ENCODE measurements at regions not wholly inside any gene's neighbourhood (a gene's known extent, or its start where the extent isn't known, plus 50 kb on each side); places are given as distances from the start of the nearest gene placed in this dataset.

GRCh38 chr10:94065787-94066186 lies 72.1 kb downstream of the PLCE1 start:
- H3K27me3 Mint-ChIP-seq (ENCODE audit: unreplicated experiment): no peaks in the 10 kb centered on the region
- H3K27ac Mint-ChIP-seq (ENCODE audit: unreplicated experiment): no peak overlapping the region
- no peaks in the 10 kb centered on the region for H3K9me3 Mint-ChIP-seq (ENCODE audit: unreplicated experiment)
- no peaks in the 10 kb centered on the region for H3K36me3 Mint-ChIP-seq (ENCODE audit: unreplicated experiment)
- no peak for DNase-seq (ENCODE audit: extremely low spot score, unreplicated experiment)
- no peak overlapping the region for H3K4me3 Mint-ChIP-seq (ENCODE audit: unreplicated experiment)
- peaks cover 5% of the 10 kb centered on the region for H3K4me1 Mint-ChIP-seq (ENCODE audit: unreplicated experiment)
- no peak for TF ChIP-seq CTCF (IDR thresholded peaks at IDR 0.05)

- no peaks in the 10 kb centered on the region for H3K36me3 Mint-ChIP-seq (ENCODE audit: unreplicated experiment)
- no peak for TF ChIP-seq CTCF (IDR thresholded peaks at IDR 0.05)
- no peak overlapping the region for H3K4me3 Mint-ChIP-seq (ENCODE audit: unreplicated experiment)
- H3K27me3 Mint-ChIP-seq (ENCODE audit: unreplicated experiment): no peaks in the 10 kb centered on the region
- no peak for DNase-seq (ENCODE audit: extremely low spot score, unreplicated experiment)
- no peak overlapping the region for H3K27ac Mint-ChIP-seq (ENCODE audit: unreplicated experiment)
- peaks cover 5% of the 10 kb centered on the region for H3K4me1 Mint-ChIP-seq (ENCODE audit: unreplicated experiment)
- no peaks in the 10 kb centered on the region for H3K9me3 Mint-ChIP-seq (ENCODE audit: unreplicated experiment)
Observed at GRCh38 chr10:94066411-94066810, 72.7 kb downstream of the PLCE1 start.

GRCh38 chr10:94069884-94070283 lies 76.2 kb downstream of the PLCE1 start:
- DNase-seq (ENCODE audit: extremely low spot score, unreplicated experiment): no peak
- Mint-ChIP-seq H3K27ac (ENCODE audit: unreplicated experiment) (no peak overlapping the region), H3K9me3 (ENCODE audit: unreplicated experiment) (no peaks in the 10 kb centered on the region), H3K36me3 (ENCODE audit: unreplicated experiment) (peaks cover 3% of the 10 kb centered on the region), H3K4me3 (ENCODE audit: unreplicated experiment) (no peak overlapping the region), H3K27me3 (ENCODE audit: unreplicated experiment) (no peaks in the 10 kb centered on the region), H3K4me1 (ENCODE audit: unreplicated experiment) (peaks cover 4% of the 10 kb centered on the region)
- TF ChIP-seq CTCF (IDR thresholded peaks at IDR 0.05): no peak

- Mint-ChIP-seq H3K36me3 (ENCODE audit: unreplicated experiment) (peaks cover 3% of the 10 kb centered on the region), H3K4me3 (ENCODE audit: unreplicated experiment) (no peak overlapping the region), H3K27ac (ENCODE audit: unreplicated experiment) (no peak overlapping the region), H3K27me3 (ENCODE audit: unreplicated experiment) (no peaks in the 10 kb centered on the region), H3K9me3 (ENCODE audit: unreplicated experiment) (no peaks in the 10 kb centered on the region), H3K4me1 (ENCODE audit: unreplicated experiment) (peaks cover 28% of the 10 kb centered on the region)
- no peak for TF ChIP-seq CTCF (IDR thresholded peaks at IDR 0.05)
- no peak for DNase-seq (ENCODE audit: extremely low spot score, unreplicated experiment)
Observed at GRCh38 chr10:94074462-94074861, 80.7 kb downstream of the PLCE1 start.

GRCh38 chr10:94075506-94075905 lies 81.8 kb downstream of the PLCE1 start:
- TF ChIP-seq CTCF (IDR thresholded peaks at IDR 0.05): no peak
- H3K27me3 Mint-ChIP-seq (ENCODE audit: unreplicated experiment): no peaks in the 10 kb centered on the region
- H3K27ac Mint-ChIP-seq (ENCODE audit: unreplicated experiment): no peak overlapping the region
- no peak overlapping the region for H3K4me3 Mint-ChIP-seq (ENCODE audit: unreplicated experiment)
- no peak for DNase-seq (ENCODE audit: extremely low spot score, unreplicated experiment)
- H3K36me3 Mint-ChIP-seq (ENCODE audit: unreplicated experiment): peaks cover 7% of the 10 kb centered on the region
- H3K4me1 Mint-ChIP-seq (ENCODE audit: unreplicated experiment): peaks cover 27% of the 10 kb centered on the region
- H3K9me3 Mint-ChIP-seq (ENCODE audit: unreplicated experiment): no peaks in the 10 kb centered on the region
